Liver (tissue), 8 donors: ENCODE measurements at regions not wholly inside any gene's neighbourhood (a gene's known extent, or its start where the extent isn't known, plus 50 kb on each side); places are given as distances from the start of the nearest gene placed in this dataset.

Experiments
- DNase-seq: peaks from one replicate; pipeline ENCODE4 v3.0.0-alpha.2; 2017; ENCODE audit warnings: low spot score
- H3K27ac ChIP-seq, 2 donors: one replicate each; pipeline ENCODE4 v1.7.0; 2013; ENCODE audit warnings: inconsistent platforms in 2 of 2, low read length in 2 of 2, control low read depth in 1 of 2, low read depth in 1 of 2, mild to moderate bottlenecking in 1 of 2
- H3K27me3 ChIP-seq, 4 donors: one replicate each; pipeline versions ENCODE4 v1.6.1 to v1.7.0; 2013; ENCODE audit warnings: low read length in 3 of 4, inconsistent platforms in 1 of 4, mild to moderate bottlenecking in 1 of 4, moderate library complexity in 1 of 4; ENCODE audit not compliant: control insufficient read depth in 4 of 4, insufficient read depth in 4 of 4
- H3K36me3 ChIP-seq, 4 donors: one replicate each; pipeline versions ENCODE4 v1.6.1 to v1.7.0; 2013; ENCODE audit warnings: low read length in 3 of 4, mild to moderate bottlenecking in 3 of 4, low read depth in 1 of 4, moderate library complexity in 1 of 4; ENCODE audit not compliant: control insufficient read depth in 4 of 4, insufficient read depth in 3 of 4
- H3K4me1 ChIP-seq, 4 donors: one replicate each; pipeline versions ENCODE4 v1.6.1 to v1.7.0; 2013; ENCODE audit warnings: low read length in 3 of 4, mild to moderate bottlenecking in 3 of 4, moderate library complexity in 1 of 4; ENCODE audit not compliant: control insufficient read depth in 4 of 4, insufficient read depth in 4 of 4
- H3K4me3 ChIP-seq, 3 donors: one replicate each; pipeline versions ENCODE4 v1.6.1 to v1.7.0; 2013; ENCODE audit warnings: low read length in 3 of 3, control low read depth in 1 of 3, low read depth in 1 of 3, mild to moderate bottlenecking in 1 of 3
- H3K9ac ChIP-seq, 2 donors: one replicate each; pipeline ENCODE4 v1.7.0; 2013; ENCODE audit warnings: low read length in 2 of 2, mild to moderate bottlenecking in 2 of 2, moderate library complexity in 2 of 2, control low read depth in 1 of 2, low read depth in 1 of 2
- H3K9me3 ChIP-seq, 4 donors: one replicate each; pipeline versions ENCODE4 v1.6.1 to v1.7.0; 2013; ENCODE audit warnings: low read length in 3 of 4; ENCODE audit not compliant: control insufficient read depth in 4 of 4
- ATF3 ChIP-seq: IDR thresholded peaks from 2 replicates; pipeline ENCODE4 v1.6.1; 2016; ENCODE audit warnings: antibody characterized with exemption
- EGR1 ChIP-seq, 2 donors: IDR thresholded peaks; 2 replicates each; pipeline ENCODE4 v1.6.1; 2016 to 2018; ENCODE audit warnings: antibody characterized with exemption in 2 of 2, low read depth in 2 of 2
- HNF4A ChIP-seq, 2 donors: conservative IDR thresholded peaks; 2 replicates each; pipeline ENCODE4 v1.6.1; 2016; ENCODE audit warnings: antibody characterized with exemption in 2 of 2, mild to moderate bottlenecking in 2 of 2
- HNF4G ChIP-seq: IDR thresholded peaks from 2 replicates; pipeline ENCODE4 v1.6.1; 2016; ENCODE audit warnings: antibody characterized with exemption
- JUND ChIP-seq, 2 donors: IDR thresholded peaks; 2 replicates each; pipeline ENCODE4 v1.6.1; 2016; ENCODE audit warnings: antibody characterized with exemption in 2 of 2
- MAX ChIP-seq: IDR thresholded peaks from 2 replicates; pipeline ENCODE4 v1.6.1; 2016; ENCODE audit warnings: antibody characterized with exemption
- RAD21 ChIP-seq, 2 donors: IDR thresholded peaks; 2 replicates each; pipeline ENCODE4 v1.6.1; 2016; ENCODE audit warnings: antibody characterized with exemption in 2 of 2, mild to moderate bottlenecking in 2 of 2
- REST ChIP-seq: IDR thresholded peaks from 2 replicates; pipeline ENCODE4 v1.6.1; 2016; ENCODE audit warnings: antibody characterized with exemption, mild to moderate bottlenecking
- RXRA ChIP-seq, 2 donors: IDR thresholded peaks; 2 replicates each; pipeline ENCODE4 v1.6.1; 2017 to 2018; ENCODE audit warnings: antibody characterized with exemption in 2 of 2, mild to moderate bottlenecking in 1 of 2
- SP1 ChIP-seq: IDR thresholded peaks from 2 replicates; pipeline ENCODE4 v1.6.1; 2018; ENCODE audit warnings: antibody characterized with exemption, mild to moderate bottlenecking
- TAF1 ChIP-seq: conservative IDR thresholded peaks from 2 replicates; pipeline ENCODE4 v1.6.1; 2016; ENCODE audit warnings: antibody characterized with exemption, mild to moderate bottlenecking
- ZBTB33 ChIP-seq: IDR thresholded peaks from 2 replicates; pipeline ENCODE4 v1.6.1; 2016; ENCODE audit warnings: antibody characterized with exemption
- WGBS: extraction: QIAGEN DNeasy Blood & Tissue Kit; methylation state at CpG from one replicate; pipeline ENCODE4 v1.1.7; 2013; 5-methylcytosine and 5-hydroxymethylcytosine counted together
- TF ChIP-seq, protein P1 (sequence below): fragments of 150-350 bp; IDR thresholded peaks from 2 replicates; pipeline ENCODE4 v1.5.1; 2017; ENCODE audit warnings: improper control_type of control experiment, low read depth, low read length; ENCODE audit not compliant: missing input control
- donor health status: healthy.
- donor health status: healthy.
- donor health status: healthy.
- donor health status: healthy.
- donor health status: healthy.

DNA sequence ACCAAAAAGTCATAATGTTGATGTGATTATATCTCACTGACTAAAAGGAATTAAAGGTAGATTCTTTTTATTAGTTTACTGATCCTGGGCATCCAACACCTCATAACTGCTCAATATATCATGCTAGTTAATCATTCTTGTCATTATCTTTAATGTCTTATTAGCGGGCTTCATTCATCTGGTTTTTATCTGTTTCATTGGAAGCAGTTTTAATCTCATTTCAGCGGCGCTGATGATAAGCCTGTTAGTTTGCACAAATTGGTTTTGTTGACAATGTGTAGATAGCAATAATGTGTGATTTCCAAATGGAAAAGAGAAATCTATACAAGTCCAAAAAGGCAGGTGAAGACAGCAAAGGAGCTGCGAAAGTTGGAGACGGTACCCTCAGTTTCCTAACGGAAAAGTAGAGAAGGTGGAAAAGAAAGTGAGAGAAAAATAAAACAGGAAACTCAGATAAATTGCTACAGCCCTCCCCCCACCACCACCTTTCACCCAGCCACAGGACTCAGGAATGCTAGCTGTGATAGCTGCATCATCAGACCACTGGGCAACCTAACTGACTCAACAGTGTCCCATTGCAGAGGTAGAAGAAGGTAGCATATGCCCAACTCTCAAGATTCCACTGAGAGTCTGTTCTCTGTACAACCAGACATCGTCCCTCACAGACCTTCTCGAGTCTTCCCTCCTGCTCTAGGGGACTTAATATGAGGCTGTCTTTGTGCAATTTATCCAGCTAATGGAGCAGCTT, 241.7 kb upstream of the CAMK1G start:
- H3K9ac ChIP-seq, result no peak overlapping the region
- 47% methylated on average over 8 of the region's 8 CpGs for WGBS
- H3K9me3 ChIP-seq, result peaks cover 0 to 3% (median 0%) of the 10 kb centered on the region in 4 donors
- DNase-seq, result no peak
- H3K36me3 ChIP-seq, result no peaks in the 10 kb centered on the region
- H3K4me1 ChIP-seq, result no peaks in the 10 kb centered on the region
- H3K4me3 ChIP-seq, result no peak overlapping the region
- H3K27ac ChIP-seq, result no peak overlapping the region
- peaks cover 0 to 6% (median 4%) of the 10 kb centered on the region in 4 donors for H3K27me3 ChIP-seq
- no peak for TF ChIP-seq HNF4A (conservative IDR thresholded peaks at IDR 0.05)
- TF ChIP-seq, protein P1, sequence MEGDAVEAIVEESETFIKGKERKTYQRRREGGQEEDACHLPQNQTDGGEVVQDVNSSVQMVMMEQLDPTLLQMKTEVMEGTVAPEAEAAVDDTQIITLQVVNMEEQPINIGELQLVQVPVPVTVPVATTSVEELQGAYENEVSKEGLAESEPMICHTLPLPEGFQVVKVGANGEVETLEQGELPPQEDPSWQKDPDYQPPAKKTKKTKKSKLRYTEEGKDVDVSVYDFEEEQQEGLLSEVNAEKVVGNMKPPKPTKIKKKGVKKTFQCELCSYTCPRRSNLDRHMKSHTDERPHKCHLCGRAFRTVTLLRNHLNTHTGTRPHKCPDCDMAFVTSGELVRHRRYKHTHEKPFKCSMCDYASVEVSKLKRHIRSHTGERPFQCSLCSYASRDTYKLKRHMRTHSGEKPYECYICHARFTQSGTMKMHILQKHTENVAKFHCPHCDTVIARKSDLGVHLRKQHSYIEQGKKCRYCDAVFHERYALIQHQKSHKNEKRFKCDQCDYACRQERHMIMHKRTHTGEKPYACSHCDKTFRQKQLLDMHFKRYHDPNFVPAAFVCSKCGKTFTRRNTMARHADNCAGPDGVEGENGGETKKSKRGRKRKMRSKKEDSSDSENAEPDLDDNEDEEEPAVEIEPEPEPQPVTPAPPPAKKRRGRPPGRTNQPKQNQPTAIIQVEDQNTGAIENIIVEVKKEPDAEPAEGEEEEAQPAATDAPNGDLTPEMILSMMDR, result no peak
- TF ChIP-seq EGR1 (IDR thresholded peaks at IDR 0.05; ENCODE audit: low read depth in 2 of 2), result no peak

DNA sequence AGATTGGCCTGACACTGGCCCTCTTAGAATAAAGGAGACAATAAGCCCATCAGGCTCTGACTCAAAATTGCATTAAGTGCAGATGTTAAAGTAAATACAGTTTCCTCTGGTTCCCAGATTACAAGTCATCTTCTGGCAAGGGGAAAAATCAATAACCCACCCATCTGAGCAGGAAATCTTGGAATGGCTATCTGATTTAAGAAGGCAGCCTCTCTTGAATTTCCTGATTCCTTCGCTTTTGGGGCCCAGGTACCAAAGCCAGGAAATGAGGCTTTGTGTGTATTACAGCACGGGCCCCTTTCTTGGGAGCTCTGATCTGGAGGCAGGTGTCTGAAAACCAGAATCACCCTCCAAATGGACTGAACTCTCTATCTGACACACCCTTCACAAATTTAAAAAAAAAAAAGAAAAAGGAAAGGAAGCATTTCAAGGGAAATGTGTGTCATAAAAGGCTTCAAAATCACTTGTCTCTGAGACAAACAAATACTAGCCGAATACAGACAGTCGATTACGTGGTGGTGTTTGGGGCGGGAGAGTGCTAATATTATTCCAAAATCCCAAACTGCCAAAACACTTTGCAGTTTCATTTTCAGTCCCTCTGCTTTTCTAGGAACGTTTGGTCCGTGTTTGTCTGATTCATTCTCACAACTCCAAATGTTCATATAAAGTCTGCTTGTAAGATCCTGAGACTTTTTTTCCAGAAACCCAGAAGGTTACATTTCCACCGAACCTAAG, 240.9 kb upstream of the CAMK1G start:
- Histone ChIP-seq H3K4me1 (no peaks in the 10 kb centered on the region), H3K9me3 (peaks cover 0 to 3% (median 0%) of the 10 kb centered on the region in 4 donors), H3K4me3 (no peak overlapping the region), H3K27ac (no peak overlapping the region), H3K9ac (no peak overlapping the region), H3K27me3 (peaks cover 0 to 6% (median 4%) of the 10 kb centered on the region in 4 donors), H3K36me3 (no peaks in the 10 kb centered on the region)
- WGBS, result 75% methylated on average over 9 of the region's 9 CpGs
- TF ChIP-seq HNF4G (no peak), SP1 (no peak), JUND (IDR thresholded peaks at IDR 0.05) (no peak), ATF3 (no peak), ZBTB33 (no peak), REST (no peak), RXRA (IDR thresholded peaks at IDR 0.05) (no peak), TAF1 (no peak), EGR1 (IDR thresholded peaks at IDR 0.05; ENCODE audit: low read depth in 2 of 2) (no peak), MAX (no peak), HNF4A (conservative IDR thresholded peaks at IDR 0.05) (no peak), RAD21 (IDR thresholded peaks at IDR 0.05) (no peak)
- DNase-seq, result no peak
